Esophagus squamous epithelium (tissue), 4 donors: ENCODE measurements at regions not wholly inside any gene's neighbourhood (a gene's known extent, or its start where the extent isn't known, plus 50 kb on each side); places are given as distances from the start of the nearest gene placed in this dataset.

Source experiments
- CTCF ChIP-seq, 6 experiments: fragments of 450-650 bp in 4 of 6; fragments of 200-600 bp in 2 of 6; sonication (generic) in 2 of 6; IDR thresholded peaks; one replicate each; pipeline ENCODE4 v1.5.1; 2016 to 2019; ENCODE audit warnings: antibody characterized with exemption in 6 of 6, mild to moderate bottlenecking in 4 of 6, moderate library complexity in 4 of 6
- POLR2A ChIP-seq, 4 donors: fragments of 450-650 bp; IDR thresholded peaks; one replicate each; pipeline ENCODE4 v1.6.1; 2017; ENCODE audit warnings: antibody characterized with exemption in 4 of 4, mild to moderate bottlenecking in 4 of 4, moderate library complexity in 3 of 4

- TF ChIP-seq CTCF (IDR thresholded peaks at IDR 0.05), result no peak
- no peak for TF ChIP-seq POLR2A (IDR thresholded peaks at IDR 0.05)
Measured at GRCh38 chr17:72530454-72530853, 409.6 kb downstream of the SOX9 start.
